DND-41 (cell line): ENCODE measurements at regions not wholly inside any gene's neighbourhood (a gene's known extent, or its start where the extent isn't known, plus 50 kb on each side); places are given as distances from the start of the nearest gene placed in this dataset.

Experiments used
- ATAC-seq: fragments of 200-7000 bp; cut with Tn5 transposase; 3 replicates; pipeline ENCODE4 v1.9.1; 2021; ENCODE audit warnings: low read depth; ENCODE audit not compliant: insufficient read depth
- DNase-seq: peaks from one replicate; pipeline ENCODE4 v3.0.0-alpha.2; 2020
- H2AFZ ChIP-seq: 2 replicates; pipeline ENCODE4 v1.6.0; 2012; ENCODE audit warnings: low read depth, low read length
- H3K27ac ChIP-seq: 2 replicates; pipeline ENCODE4 v1.5.1; 2012; ENCODE audit warnings: low read length, inconsistent platforms
- H3K27me3 ChIP-seq: fragments of 200-600 bp; sonication (generic); 2 replicates; pipeline ENCODE4 v1.6.0; 2012; ENCODE audit warnings: low read length, mild to moderate bottlenecking, inconsistent platforms; ENCODE audit not compliant: insufficient read depth, poor library complexity
- H3K36me3 ChIP-seq: 2 replicates; pipeline ENCODE4 v1.5.1; 2012; ENCODE audit warnings: low read length, inconsistent platforms; ENCODE audit not compliant: insufficient read depth
- H3K4me1 ChIP-seq: 2 replicates; pipeline ENCODE4 v1.5.1; 2012; ENCODE audit warnings: mild to moderate bottlenecking, low read length; ENCODE audit not compliant: insufficient read depth
- H3K4me2 ChIP-seq: 2 replicates; pipeline ENCODE4 v1.6.0; 2012; ENCODE audit warnings: mild to moderate bottlenecking, moderate library complexity, low read length, inconsistent platforms; ENCODE audit not compliant: insufficient read depth
- H3K4me3 ChIP-seq, 2 experiments: fragments of 200-600 bp in 1 of 2; shearing (Covaris generic) in 1 of 2; 2 replicates each; pipeline ENCODE4 v1.5.1; 2012 to 2016; ENCODE audit warnings: inconsistent platforms in 2 of 2, low read length in 2 of 2, mild to moderate bottlenecking in 2 of 2, low read depth in 1 of 2, moderate library complexity in 1 of 2
- H3K79me2 ChIP-seq: 2 replicates; pipeline ENCODE4 v1.6.0; 2012; ENCODE audit warnings: low read length, inconsistent platforms; ENCODE audit not compliant: insufficient read depth
- H3K9ac ChIP-seq: 2 replicates; pipeline ENCODE4 v1.6.0; 2012; ENCODE audit warnings: low read depth, mild to moderate bottlenecking, inconsistent platforms, low read length, moderate library complexity
- H3K9me3 ChIP-seq: 2 replicates; pipeline ENCODE4 v1.5.1; 2012; ENCODE audit warnings: low read length, moderate library complexity, mild to moderate bottlenecking, inconsistent platforms; ENCODE audit not compliant: insufficient read depth, severe bottlenecking
- H4K20me1 ChIP-seq: 2 replicates; pipeline ENCODE4 v1.6.0; 2012; ENCODE audit warnings: low read length; ENCODE audit not compliant: insufficient read depth
- EZH2 ChIP-seq: IDR thresholded peaks from 3 replicates; pipeline ENCODE4 v1.6.1; 2012; ENCODE audit warnings: borderline replicate concordance, low read depth, mild to moderate bottlenecking, moderate library complexity, low read length, inconsistent platforms; ENCODE audit not compliant: severe bottlenecking
- TF ChIP-seq, protein P1 (sequence below): IDR thresholded peaks from 2 replicates; pipeline ENCODE4 v1.5.1; 2012; ENCODE audit warnings: borderline replicate concordance, low read length, moderate library complexity, mild to moderate bottlenecking; ENCODE audit not compliant: poor library complexity, severe bottlenecking; ENCODE audit errors: extremely low read depth

DNA sequence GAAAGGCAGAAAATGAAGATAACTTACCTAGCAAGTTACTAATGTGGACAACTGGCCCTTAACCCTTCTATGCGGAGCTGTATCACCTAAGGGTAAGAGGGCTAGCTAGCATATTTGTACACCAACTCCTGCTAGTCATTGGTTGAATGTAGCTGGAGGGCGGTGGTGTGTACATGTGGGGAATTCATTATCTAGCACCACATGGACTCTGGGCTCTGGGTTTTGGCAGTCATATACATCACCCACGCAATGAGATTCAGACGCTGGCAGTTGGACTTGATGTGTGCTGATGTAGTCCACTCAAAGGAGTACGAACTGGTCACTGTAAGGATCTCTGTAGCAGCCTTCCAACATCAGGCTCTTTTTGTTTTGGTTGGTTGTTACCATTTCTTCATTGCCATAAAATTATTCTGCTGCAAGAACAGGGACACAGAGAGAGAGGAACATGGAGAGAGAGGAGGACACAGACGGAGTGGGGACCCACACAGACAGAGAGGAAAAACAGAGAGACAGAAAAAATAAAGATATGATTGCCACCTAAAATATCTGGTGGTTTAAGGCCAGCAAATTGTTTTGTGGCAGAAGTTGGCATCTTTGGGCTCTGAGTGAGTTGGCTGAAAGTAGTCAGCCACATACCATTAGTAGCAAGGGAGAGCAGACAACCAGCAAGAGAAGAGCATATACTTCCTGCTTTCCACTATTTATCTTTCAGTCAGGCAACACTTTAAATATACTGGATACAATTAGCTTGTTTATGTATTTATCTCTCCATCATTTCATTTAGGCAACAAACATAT lies 76.7 kb upstream of the MTPN start:
- no peak for ATAC-seq
- TF ChIP-seq EZH2: no peak
- TF ChIP-seq, protein P1, sequence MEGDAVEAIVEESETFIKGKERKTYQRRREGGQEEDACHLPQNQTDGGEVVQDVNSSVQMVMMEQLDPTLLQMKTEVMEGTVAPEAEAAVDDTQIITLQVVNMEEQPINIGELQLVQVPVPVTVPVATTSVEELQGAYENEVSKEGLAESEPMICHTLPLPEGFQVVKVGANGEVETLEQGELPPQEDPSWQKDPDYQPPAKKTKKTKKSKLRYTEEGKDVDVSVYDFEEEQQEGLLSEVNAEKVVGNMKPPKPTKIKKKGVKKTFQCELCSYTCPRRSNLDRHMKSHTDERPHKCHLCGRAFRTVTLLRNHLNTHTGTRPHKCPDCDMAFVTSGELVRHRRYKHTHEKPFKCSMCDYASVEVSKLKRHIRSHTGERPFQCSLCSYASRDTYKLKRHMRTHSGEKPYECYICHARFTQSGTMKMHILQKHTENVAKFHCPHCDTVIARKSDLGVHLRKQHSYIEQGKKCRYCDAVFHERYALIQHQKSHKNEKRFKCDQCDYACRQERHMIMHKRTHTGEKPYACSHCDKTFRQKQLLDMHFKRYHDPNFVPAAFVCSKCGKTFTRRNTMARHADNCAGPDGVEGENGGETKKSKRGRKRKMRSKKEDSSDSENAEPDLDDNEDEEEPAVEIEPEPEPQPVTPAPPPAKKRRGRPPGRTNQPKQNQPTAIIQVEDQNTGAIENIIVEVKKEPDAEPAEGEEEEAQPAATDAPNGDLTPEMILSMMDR: no peak
- no peaks in the 10 kb centered on the region for H4K20me1 ChIP-seq
- H3K79me2 ChIP-seq: no peaks in the 10 kb centered on the region
- H3K27me3 ChIP-seq: no peaks in the 10 kb centered on the region
- H3K4me3 ChIP-seq: no peak overlapping the region
- no peak overlapping the region for H3K4me2 ChIP-seq
- H3K9ac ChIP-seq: no peak overlapping the region
- no peak for DNase-seq
- H3K36me3 ChIP-seq: no peaks in the 10 kb centered on the region
- H3K27ac ChIP-seq: no peak overlapping the region
- H3K9me3 ChIP-seq: no peaks in the 10 kb centered on the region
- no peak overlapping the region for H2AFZ ChIP-seq
- no peaks in the 10 kb centered on the region for H3K4me1 ChIP-seq

DNA sequence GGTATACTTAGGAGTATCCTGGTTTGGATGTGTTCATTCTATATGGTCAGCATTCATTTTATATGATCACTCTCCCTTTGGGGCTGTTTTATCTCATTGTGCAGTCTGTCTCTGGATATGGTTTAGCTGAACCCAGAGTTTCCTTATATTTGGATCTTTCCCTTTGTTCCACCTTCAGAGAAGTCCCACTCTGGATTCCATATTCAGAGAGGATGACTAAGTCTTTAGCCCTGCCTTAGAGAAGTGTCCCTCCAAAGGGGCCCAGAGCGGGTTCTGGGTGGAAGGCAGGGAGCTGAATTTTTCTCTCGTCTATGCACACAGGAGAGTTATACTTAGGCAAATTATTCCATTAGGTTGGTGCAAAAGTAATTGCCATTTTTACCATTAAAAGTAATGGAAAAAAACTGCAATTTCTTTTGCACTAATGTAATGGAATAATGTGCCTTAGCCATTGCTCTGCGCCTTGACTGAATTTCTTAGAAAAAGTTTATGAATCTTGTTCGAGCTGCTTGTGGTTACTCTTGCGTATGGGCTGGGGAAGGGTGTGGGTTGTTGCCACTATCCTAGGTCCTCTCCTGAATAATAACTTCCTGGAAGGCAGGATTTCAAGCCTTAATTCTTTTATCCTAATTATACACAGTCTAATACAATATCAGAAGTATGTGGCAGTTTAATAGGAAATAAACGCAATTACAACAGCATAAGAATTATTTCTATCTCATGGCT lies 74.2 kb upstream of the MTPN start:
- Histone ChIP-seq H3K9ac (no peak overlapping the region), H2AFZ (no peak overlapping the region), H3K9me3 (peaks cover 3% of the 10 kb centered on the region), H3K79me2 (no peaks in the 10 kb centered on the region), H3K27me3 (no peaks in the 10 kb centered on the region), H3K4me2 (no peak overlapping the region), H3K4me1 (no peaks in the 10 kb centered on the region), H3K27ac (no peak overlapping the region), H4K20me1 (no peaks in the 10 kb centered on the region), H3K36me3 (no peaks in the 10 kb centered on the region), H3K4me3 (no peak overlapping the region)
- ATAC-seq (no peak), DNase-seq (no peak)
- no peak for TF ChIP-seq EZH2
- TF ChIP-seq, protein P1: no peak

DNA sequence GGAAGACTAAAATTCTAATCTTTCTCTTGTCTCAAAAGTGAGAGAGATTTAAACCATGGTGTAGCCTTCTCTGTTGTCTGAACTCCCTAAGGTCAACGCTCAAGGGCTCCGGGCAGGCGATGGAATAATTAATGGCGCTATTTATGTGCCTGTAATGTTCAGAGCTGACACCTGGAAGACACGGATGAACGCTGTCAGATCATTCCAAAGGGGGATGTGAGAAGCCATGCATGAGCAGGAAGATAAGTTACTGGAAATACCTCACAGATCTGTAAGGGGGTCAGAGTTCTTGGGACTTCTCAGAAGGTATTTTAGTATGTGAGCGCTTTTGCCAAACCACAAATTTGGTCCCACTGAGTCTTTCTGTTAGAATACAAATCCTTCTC lies 73.3 kb upstream of the MTPN start:
- H3K27ac ChIP-seq: no peak overlapping the region
- no peak overlapping the region for H2AFZ ChIP-seq
- H3K9ac ChIP-seq: no peak overlapping the region
- DNase-seq: no peak
- H3K9me3 ChIP-seq: peaks cover 6% of the 10 kb centered on the region
- H3K4me1 ChIP-seq: no peaks in the 10 kb centered on the region
- H4K20me1 ChIP-seq: no peaks in the 10 kb centered on the region
- no peak overlapping the region for H3K4me3 ChIP-seq
- H3K79me2 ChIP-seq: no peaks in the 10 kb centered on the region
- TF ChIP-seq, protein P1: no peak
- TF ChIP-seq EZH2: no peak
- ATAC-seq: no peak
- no peaks in the 10 kb centered on the region for H3K36me3 ChIP-seq
- no peak overlapping the region for H3K4me2 ChIP-seq
- H3K27me3 ChIP-seq: no peaks in the 10 kb centered on the region
